Myocyte (in vitro differentiated cells): ENCODE measurements at regions not wholly inside any gene's neighbourhood (a gene's known extent, or its start where the extent isn't known, plus 50 kb on each side); places are given as distances from the start of the nearest gene placed in this dataset.

Experiments
- DNase-seq: peaks from one replicate; pipeline ENCODE4 v3.0.0-alpha.2; 2012; ENCODE audit warnings: low read depth

- no peak for DNase-seq
These were observed 190.1 kb upstream of the GLI2 start for GRCh38 chr2:120545521-120546047.

GRCh38 chr2:120546048-120546864 lies 189.4 kb upstream of the GLI2 start:
- peak; percentile 82 for DNase-seq

- DNase-seq, result no peak
These were observed 188.7 kb upstream of the GLI2 start for GRCh38 chr2:120546865-120547390.

GRCh38 chr2:120547662-120548061 lies 188.0 kb upstream of the GLI2 start:
- no peak for DNase-seq

- no peak for DNase-seq
These were observed 186.8 kb upstream of the GLI2 start for GRCh38 chr2:120548627-120549608.

GRCh38 chr2:120549841-120550240 lies 185.8 kb upstream of the GLI2 start:
- DNase-seq, result no peak

GRCh38 chr2:120550282-120550681 lies 185.4 kb upstream of the GLI2 start:
- DNase-seq, result no peak

GRCh38 chr2:120550893-120551446 lies 184.7 kb upstream of the GLI2 start:
- DNase-seq, result no peak

- no peak for DNase-seq
These were observed 184.1 kb upstream of the GLI2 start for GRCh38 chr2:120551522-120551921.

- no peak for DNase-seq
These were observed 183.6 kb upstream of the GLI2 start for GRCh38 chr2:120552079-120552478.

- no peak for DNase-seq
These were observed 182.7 kb upstream of the GLI2 start for GRCh38 chr2:120552800-120553481.

- no peak for DNase-seq
These were observed 181.0 kb upstream of the GLI2 start for GRCh38 chr2:120554625-120555032.

GRCh38 chr2:120555092-120555491 lies 180.6 kb upstream of the GLI2 start:
- no peak for DNase-seq

GRCh38 chr2:120556911-120557310 lies 178.8 kb upstream of the GLI2 start:
- DNase-seq, result no peak

- no peak for DNase-seq
These were observed 176.8 kb upstream of the GLI2 start for GRCh38 chr2:120558847-120559246.

- DNase-seq, result peak; percentile 74
These were observed 176.3 kb upstream of the GLI2 start for GRCh38 chr2:120559401-120559800.

GRCh38 chr2:120560330-120560729 lies 175.3 kb upstream of the GLI2 start:
- no peak for DNase-seq

- DNase-seq, result no peak
These were observed 174.2 kb upstream of the GLI2 start for GRCh38 chr2:120561379-120562035.

GRCh38 chr2:120562218-120563005 lies 173.3 kb upstream of the GLI2 start:
- no peak for DNase-seq
